BJ (cell line): ENCODE measurements at regions not wholly inside any gene's neighbourhood (a gene's known extent, or its start where the extent isn't known, plus 50 kb on each side); places are given as distances from the start of the nearest gene placed in this dataset.

Experiments
- CTCF ChIA-PET: fragments of 350-600 bp; formaldehyde crosslinking; extraction: SDS; loops from one replicate; lab custom pipeline; 2021; ENCODE audit warnings: antibody characterized with exemption, inconsistent platforms; lab: Yijun Ruan, JAX
- POLR2A ChIA-PET: fragments of 300-600 bp; sonication (Branson Sonifier 250); formaldehyde crosslinking; extraction: SDS; loops from one replicate; lab custom pipeline; 2021; ENCODE audit warnings: antibody characterized with exemption; lab: Charles Lee
- DNase-seq: peaks from one replicate; pipeline ENCODE4 v3.0.0-alpha.2; 2011; ENCODE audit warnings: low read depth
- H3K27me3 ChIP-seq: 2 replicates; pipeline ENCODE4 v1.6.0; 2011; ENCODE audit warnings: low read length; ENCODE audit not compliant: control insufficient read depth, insufficient read depth
- H3K36me3 ChIP-seq: 2 replicates; pipeline ENCODE4 v1.5.1; 2011; ENCODE audit warnings: low read length; ENCODE audit not compliant: control insufficient read depth, insufficient read depth
- H3K4me3 ChIP-seq: 2 replicates; pipeline ENCODE4 v1.5.1; 2011; ENCODE audit warnings: low read depth, mild to moderate bottlenecking, control low read depth, low read length
- CTCF ChIP-seq: IDR thresholded peaks from 2 replicates; pipeline ENCODE4 v1.5.1; 2011; ENCODE audit warnings: low read depth, mild to moderate bottlenecking, control low read depth, inconsistent platforms, low read length, moderate library complexity; ENCODE audit not compliant: insufficient read depth

DNA sequence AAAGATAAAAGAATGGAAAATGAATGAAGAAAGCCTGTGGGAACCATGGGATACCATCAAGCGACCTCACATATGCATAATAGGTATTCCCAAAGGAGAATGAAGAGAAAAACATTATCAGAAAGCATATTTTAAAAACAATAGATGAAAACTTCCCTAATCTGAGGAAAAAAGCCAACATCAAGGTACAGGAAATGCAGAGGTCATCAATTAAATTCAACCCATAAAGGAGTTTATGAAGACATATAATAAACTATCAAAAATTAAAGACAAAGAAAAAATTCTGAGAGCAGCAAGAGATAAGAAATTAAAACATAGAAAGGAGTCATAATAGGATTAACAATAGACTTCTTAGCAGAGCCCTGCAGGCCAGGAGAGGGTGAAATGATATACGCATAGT lies 397.5 kb downstream of the GPM6A start:
- ChIA-PET POLR2A (no interaction called here), CTCF (no interaction called here)
- Histone ChIP-seq H3K27me3 (no peaks in the 10 kb centered on the region), H3K4me3 (no peak overlapping the region), H3K36me3 (no peaks in the 10 kb centered on the region)
- no peak for DNase-seq
- TF ChIP-seq CTCF: no peak

- TF ChIP-seq CTCF: no peak
- H3K4me3 ChIP-seq: no peak overlapping the region
- ChIA-PET POLR2A (no interaction called here), CTCF (interaction anchor here (2.0 kb wide), 1 partner anchor 19 kb away, joined by 4 read pairs; no protein-coding TSS in a partner anchor)
- no peaks in the 10 kb centered on the region for H3K27me3 ChIP-seq
- DNase-seq: no peak
- no peaks in the 10 kb centered on the region for H3K36me3 ChIP-seq
Measured at GRCh38 chr4:175418516-175418915, 393.5 kb downstream of the GPM6A start.

- CTCF ChIA-PET: interaction anchor here (2.0 kb wide), 1 partner anchor 18 kb away, joined by 4 read pairs; no protein-coding TSS in a partner anchor
- Histone ChIP-seq H3K27me3 (no peaks in the 10 kb centered on the region), H3K36me3 (no peaks in the 10 kb centered on the region), H3K4me3 (no peak overlapping the region)
- no peak for TF ChIP-seq CTCF
- POLR2A ChIA-PET: no interaction called here
- DNase-seq: peak; percentile 92
Measured at GRCh38 chr4:175419236-175419718, 392.8 kb downstream of the GPM6A start.

- TF ChIP-seq CTCF: no peak
- ChIA-PET POLR2A (no interaction called here), CTCF (no interaction called here)
- H3K36me3 ChIP-seq: no peaks in the 10 kb centered on the region
- no peak overlapping the region for H3K4me3 ChIP-seq
- no peak for DNase-seq
- no peaks in the 10 kb centered on the region for H3K27me3 ChIP-seq
Measured at GRCh38 chr4:175421506-175421905, 390.6 kb downstream of the GPM6A start.

GRCh38 chr4:175422331-175422730 lies 389.7 kb downstream of the GPM6A start:
- Histone ChIP-seq H3K4me3 (no peak overlapping the region), H3K27me3 (no peaks in the 10 kb centered on the region), H3K36me3 (no peaks in the 10 kb centered on the region)
- DNase-seq: peak; percentile 19
- POLR2A ChIA-PET: no interaction called here
- no peak for TF ChIP-seq CTCF
- CTCF ChIA-PET: no interaction called here
